ENCODE measurements at regions not wholly inside any gene's neighbourhood (a gene's known extent, or its start where the extent isn't known, plus 50 kb on each side); places are given as distances from the start of the nearest gene placed in this dataset.

GRCh38 chr10:110436554-110437350, 61.0 kb upstream of the DUSP5 start:
- DNase-seq (ENCODE audit: low spot score), result no peak

DNA sequence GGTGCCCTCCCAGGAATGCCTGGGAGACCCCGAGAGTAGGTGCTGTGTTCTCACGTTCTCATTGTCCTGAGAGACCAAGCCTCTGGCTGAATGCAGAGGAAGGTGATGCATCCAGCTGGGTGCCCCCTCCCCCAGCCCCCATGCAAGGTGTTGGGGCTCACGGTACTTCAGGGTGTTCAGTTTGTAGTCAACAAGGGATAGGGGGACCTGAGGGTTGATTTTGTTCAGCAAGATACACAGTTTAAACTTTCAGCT, 60.4 kb upstream of the DUSP5 start:
- no peak for DNase-seq (ENCODE audit: low spot score)

DNA sequence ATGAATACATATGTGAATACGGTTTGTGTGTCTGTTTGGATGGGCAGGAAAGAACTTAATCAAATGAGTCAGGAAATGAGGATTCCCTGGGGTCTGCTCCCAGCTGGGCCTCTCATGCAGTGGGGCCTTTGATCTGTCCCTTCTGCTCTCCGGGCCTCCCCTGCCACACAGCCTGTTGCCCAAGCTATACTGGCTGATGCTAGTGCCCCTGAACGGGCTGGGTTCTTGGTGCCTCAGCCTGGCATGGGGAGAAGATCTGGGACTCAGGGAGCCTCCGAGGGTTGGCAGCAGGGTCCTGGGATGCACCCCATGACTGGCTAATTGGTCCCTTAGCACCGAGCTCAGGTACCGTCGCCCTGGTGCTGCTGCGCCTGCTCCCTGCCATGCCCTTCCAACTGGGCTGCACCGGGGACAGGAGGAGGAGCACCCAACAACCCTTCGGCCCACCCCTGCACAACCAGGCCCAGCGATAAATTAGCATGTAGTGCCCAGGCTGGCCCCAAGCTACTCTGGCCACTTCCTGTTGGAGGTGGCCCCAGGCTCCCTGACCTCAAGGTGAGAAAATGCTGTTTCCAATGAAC, 59.9 kb upstream of the DUSP5 start:
- DNase-seq (ENCODE audit: low spot score), result no peak

GRCh38 chr10:110442746-110443145, 55.0 kb upstream of the DUSP5 start:
- no peak for DNase-seq (ENCODE audit: low spot score)

DNA sequence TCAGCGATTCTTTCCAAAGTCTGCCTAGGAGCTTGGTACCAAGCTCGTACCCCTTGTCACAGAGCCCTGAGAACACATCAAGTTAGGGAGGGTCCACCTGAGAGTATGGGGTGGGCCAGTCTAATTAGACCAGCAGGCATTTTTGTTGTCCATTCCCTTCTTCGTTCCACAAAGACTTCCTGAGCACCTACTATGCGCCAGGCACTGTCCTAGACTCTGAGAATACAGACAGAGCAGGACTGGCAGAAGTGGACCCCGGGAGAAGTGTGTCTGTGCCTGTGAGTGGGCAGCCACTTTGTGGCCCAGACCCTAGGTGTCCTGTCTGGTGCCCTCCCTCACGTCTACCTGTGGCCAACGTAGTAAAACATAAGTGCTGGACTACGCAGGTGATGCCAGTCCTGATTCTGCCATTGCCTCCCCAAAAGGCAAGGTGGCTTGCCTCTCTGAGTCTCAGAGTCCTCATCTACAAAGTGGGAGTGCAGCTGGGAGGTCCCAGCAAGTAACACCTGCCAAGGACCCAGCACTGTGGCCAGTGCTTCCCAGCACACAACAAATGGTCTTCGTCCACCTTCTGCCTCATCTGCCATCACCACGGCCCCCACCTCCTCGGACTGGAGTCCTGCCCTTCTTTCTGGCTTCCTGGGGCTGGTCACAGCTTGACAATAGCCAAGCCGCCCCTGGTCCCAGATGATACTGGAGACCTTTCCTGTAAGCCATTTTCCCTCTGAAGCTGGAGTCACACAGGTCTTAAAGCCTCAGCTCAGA, 54.3 kb upstream of the DUSP5 start:
- DNase-seq (ENCODE audit: low spot score), result no peak

GRCh38 chr10:110444004-110444337, 53.7 kb upstream of the DUSP5 start:
- no peak for DNase-seq (ENCODE audit: low spot score)

- DNase-seq (ENCODE audit: low spot score), result no peak
Observed at GRCh38 chr10:110445871-110446270, 51.8 kb upstream of the DUSP5 start.

DNA sequence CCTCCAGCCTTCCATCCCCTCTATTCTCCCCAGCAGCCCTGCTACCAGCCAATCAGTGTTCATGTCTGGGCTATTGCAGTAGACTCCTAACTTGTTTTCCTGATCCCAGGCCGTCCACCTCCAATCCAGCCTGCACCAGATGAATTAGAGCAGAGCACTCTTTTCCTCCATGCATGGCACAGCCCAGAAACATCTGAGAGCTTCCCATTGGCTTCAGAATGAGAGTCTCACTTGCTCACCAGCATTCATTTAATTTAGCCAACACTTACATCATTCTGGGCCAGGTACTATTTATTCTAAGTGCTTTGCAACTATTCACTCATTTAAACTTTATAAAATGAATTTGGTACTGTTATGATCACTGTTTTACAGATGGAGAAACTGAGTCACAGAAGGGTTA, 51.4 kb upstream of the DUSP5 start:
- DNase-seq (ENCODE audit: low spot score), result no peak

GRCh38 chr10:110446954-110447608, 50.6 kb upstream of the DUSP5 start:
- peak; percentile 89 for DNase-seq (ENCODE audit: low spot score)

- no peak for DNase-seq (ENCODE audit: low spot score)
Observed at GRCh38 chr10:110447886-110448285, 49.8 kb upstream of the DUSP5 start.
